ENCODE measurements at regions not wholly inside any gene's neighbourhood (a gene's known extent, or its start where the extent isn't known, plus 50 kb on each side); places are given as distances from the start of the nearest gene placed in this dataset.

GRCh38 chr4:33086331-33086925, 2366.3 kb downstream of the PCDH7 start:
- Mint-ChIP-seq H3K9me3 (ENCODE audit: low read depth, unreplicated experiment) (peaks cover 3% of the 10 kb centered on the region), H3K36me3 (ENCODE audit: insufficient read depth, unreplicated experiment) (no peaks in the 10 kb centered on the region), H3K27ac (ENCODE audit: unreplicated experiment) (no peak overlapping the region), H3K27me3 (ENCODE audit: unreplicated experiment) (no peaks in the 10 kb centered on the region), H3K4me1 (ENCODE audit: low read depth, unreplicated experiment) (no peaks in the 10 kb centered on the region), H3K4me3 (ENCODE audit: low read depth, unreplicated experiment) (no peak overlapping the region)
- intact Hi-C loops (cut with micrococcal nuclease; ENCODE audit: unreplicated experiment): no loop called here
- no peak for TF ChIP-seq CTCF (IDR thresholded peaks at IDR 0.05; ENCODE audit: unreplicated experiment)
- no peak for DNase-seq
- no TSS peak for BruUV-seq (replicated peaks)
- CTCF ChIA-PET: no interaction called here

DNA sequence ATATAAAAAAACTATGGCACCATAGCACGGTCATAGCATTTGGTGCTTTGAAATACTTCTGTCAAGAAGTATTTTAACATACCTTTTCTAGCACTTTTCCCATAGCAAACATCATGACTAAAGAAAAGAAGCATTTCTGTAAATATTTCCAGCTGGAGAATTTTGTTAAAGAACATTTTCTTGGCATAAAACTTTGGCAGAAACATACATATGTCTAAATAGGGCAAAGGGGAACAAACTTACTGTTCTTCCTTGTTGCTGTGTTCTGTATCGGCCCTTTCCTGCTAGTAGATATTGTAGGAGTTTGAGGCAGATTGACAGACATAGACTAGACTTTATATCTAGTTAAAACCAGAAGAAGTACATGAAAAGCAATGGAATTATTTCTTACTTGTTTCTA, 2368.5 kb downstream of the PCDH7 start:
- no peak for DNase-seq
- intact Hi-C loops (cut with micrococcal nuclease; ENCODE audit: unreplicated experiment): no loop called here
- Mint-ChIP-seq H3K9me3 (ENCODE audit: low read depth, unreplicated experiment) (peaks cover 9% of the 10 kb centered on the region), H3K4me3 (ENCODE audit: low read depth, unreplicated experiment) (no peak overlapping the region), H3K27me3 (ENCODE audit: unreplicated experiment) (no peaks in the 10 kb centered on the region), H3K4me1 (ENCODE audit: low read depth, unreplicated experiment) (no peaks in the 10 kb centered on the region), H3K27ac (ENCODE audit: unreplicated experiment) (no peak overlapping the region), H3K36me3 (ENCODE audit: insufficient read depth, unreplicated experiment) (no peaks in the 10 kb centered on the region)
- CTCF ChIA-PET: no interaction called here
- TF ChIP-seq CTCF (IDR thresholded peaks at IDR 0.05; ENCODE audit: unreplicated experiment): no peak
- BruUV-seq (replicated peaks): no TSS peak

DNA sequence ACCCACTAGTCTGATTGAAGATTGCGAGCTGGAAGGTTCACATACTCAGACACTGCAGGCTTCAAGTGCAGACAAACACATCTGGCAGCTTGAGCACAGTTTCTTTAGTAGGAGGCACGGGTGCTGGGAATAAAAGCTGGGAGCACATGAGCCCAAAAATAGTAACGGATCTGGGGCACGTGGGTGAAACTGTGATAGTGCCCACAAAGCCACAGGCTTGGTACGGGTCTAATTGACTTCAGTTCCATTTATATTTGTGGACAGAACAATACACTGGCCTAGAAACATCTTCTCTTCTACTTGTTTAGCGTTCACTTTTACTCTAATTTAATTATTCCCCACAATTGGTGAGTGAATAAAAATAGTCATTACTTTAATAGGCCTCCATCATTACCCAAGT, 2370.7 kb downstream of the PCDH7 start:
- H3K4me3 Mint-ChIP-seq (ENCODE audit: low read depth, unreplicated experiment): no peak overlapping the region
- no TSS peak for BruUV-seq (replicated peaks)
- intact Hi-C loops (cut with micrococcal nuclease; ENCODE audit: unreplicated experiment): no loop called here
- no peak for TF ChIP-seq CTCF (IDR thresholded peaks at IDR 0.05; ENCODE audit: unreplicated experiment)
- CTCF ChIA-PET: interaction anchor here (0.6 kb wide), 1 partner anchor 13 kb away, joined by 5 read pairs; no protein-coding TSS in a partner anchor
- H3K9me3 Mint-ChIP-seq (ENCODE audit: low read depth, unreplicated experiment): peaks cover 11% of the 10 kb centered on the region
- no peaks in the 10 kb centered on the region for H3K36me3 Mint-ChIP-seq (ENCODE audit: insufficient read depth, unreplicated experiment)
- no peak overlapping the region for H3K27ac Mint-ChIP-seq (ENCODE audit: unreplicated experiment)
- no peak for DNase-seq
- no peaks in the 10 kb centered on the region for H3K4me1 Mint-ChIP-seq (ENCODE audit: low read depth, unreplicated experiment)
- H3K27me3 Mint-ChIP-seq (ENCODE audit: unreplicated experiment): no peaks in the 10 kb centered on the region

DNA sequence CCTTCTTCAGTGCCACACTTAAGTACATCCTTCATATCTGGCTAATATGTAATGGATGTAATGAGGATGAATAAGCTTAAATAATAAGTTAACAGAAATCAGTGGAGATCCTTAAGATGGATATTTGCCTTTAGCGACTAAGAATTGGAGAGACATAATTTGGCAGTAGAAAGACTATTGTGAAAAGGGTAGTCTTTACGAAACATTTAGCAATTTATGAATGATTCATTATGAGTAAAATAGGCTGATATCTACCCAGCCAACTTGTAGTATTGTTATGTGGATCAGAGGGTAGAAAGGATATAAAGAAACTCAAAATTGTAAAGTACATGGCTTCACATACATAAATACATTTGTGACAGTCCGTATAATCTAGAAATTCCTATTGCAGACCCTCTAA, 2371.8 kb downstream of the PCDH7 start:
- Mint-ChIP-seq H3K4me1 (ENCODE audit: low read depth, unreplicated experiment) (no peaks in the 10 kb centered on the region), H3K36me3 (ENCODE audit: insufficient read depth, unreplicated experiment) (no peaks in the 10 kb centered on the region), H3K9me3 (ENCODE audit: low read depth, unreplicated experiment) (peaks cover 9% of the 10 kb centered on the region), H3K4me3 (ENCODE audit: low read depth, unreplicated experiment) (no peak overlapping the region), H3K27ac (ENCODE audit: unreplicated experiment) (no peak overlapping the region), H3K27me3 (ENCODE audit: unreplicated experiment) (no peaks in the 10 kb centered on the region)
- intact Hi-C loops (cut with micrococcal nuclease; ENCODE audit: unreplicated experiment): no loop called here
- CTCF ChIA-PET: no interaction called here
- DNase-seq: no peak
- BruUV-seq (replicated peaks): no TSS peak
- no peak for TF ChIP-seq CTCF (IDR thresholded peaks at IDR 0.05; ENCODE audit: unreplicated experiment)

All from Calu3 (cell line).